HCT116 (cell line): ENCODE measurements at regions not wholly inside any gene's neighbourhood (a gene's known extent, or its start where the extent isn't known, plus 50 kb on each side); places are given as distances from the start of the nearest gene placed in this dataset.

Source experiments
- ATAC-seq: fragments of 200-7000 bp; cut with Tn5 transposase; 2 replicates; pipeline ENCODE4 v1.9.1; 2020; ENCODE audit warnings: mild to moderate bottlenecking, moderate library complexity
- BruUV-seq: library from RNA; stranded (reverse); fragments of 400-500 nt; replicated peaks from 2 replicates; lab custom pipeline; 2021; lab: Mats Ljungman, UMichigan
- CTCF ChIA-PET: fragments of 300-600 bp; sonication (Branson Sonifier 250); formaldehyde crosslinking; loops from one replicate; lab custom pipeline; 2021; ENCODE audit warnings: antibody characterized with exemption; lab: Charles Lee
- POLR2A ChIA-PET: fragments of 300-600, 350-600 bp; sonication (Branson Sonifier 250); formaldehyde crosslinking; loops from one replicate; lab custom pipeline; 2021; ENCODE audit warnings: antibody characterized with exemption; lab: Charles Lee
- RAD21 ChIA-PET, 2 experiments: fragments of 300-600 bp; sonication (Branson Sonifier 250); formaldehyde crosslinking; loops; one replicate each; lab custom pipeline; 2023; ENCODE audit warnings: low total read pairs in 2 of 2; ENCODE audit not compliant: uncharacterized antibody in 2 of 2, unreplicated experiment in 2 of 2, low non-redundant PET in 1 of 2; lab: Charles Lee
- DNase-seq: peaks from one replicate; pipeline ENCODE4 v3.0.0-alpha.2; 2010; ENCODE audit warnings: low read depth, low spot score
- H2AFZ ChIP-seq: fragments of 200-600 bp; shearing (Covaris generic), sonication (generic); 2 replicates; pipeline ENCODE4 v1.6.1; 2017; ENCODE audit warnings: low read depth, mixed run types, mixed read lengths, antibody characterized with exemption, low read length; ENCODE audit not compliant: poor library complexity, severe bottlenecking
- H3K27ac ChIP-seq: 2 replicates; pipeline ENCODE4 v1.5.1; 2012; ENCODE audit warnings: low read depth, low read length
- H3K27me3 ChIP-seq: fragments of 200-600 bp; sonication (generic); 2 replicates; pipeline ENCODE4 v1.6.1; 2016; ENCODE audit warnings: mixed run types, low read length, mixed read lengths; ENCODE audit not compliant: insufficient read depth
- H3K36me3 ChIP-seq, 2 experiments: fragments of 200-500 bp in 1 of 2; fragments of 200-600 bp in 1 of 2; sonication (Bioruptor generic) in 1 of 2; sonication (generic) in 1 of 2; 2 replicates each; pipeline versions ENCODE4 v1.5.1 to v1.6.1; 2014 to 2016; ENCODE audit warnings: low read length in 2 of 2, inconsistent platforms in 1 of 2, mixed read lengths in 1 of 2, mixed run types in 1 of 2; ENCODE audit not compliant: insufficient read depth in 2 of 2, control insufficient read depth in 1 of 2
- H3K4me1 ChIP-seq, 2 experiments: fragments of 200-600 bp in 1 of 2; sonication (generic) in 1 of 2; 2 replicates each; pipeline versions ENCODE4 v1.5.1 to v1.6.1; 2012 to 2017; ENCODE audit warnings: low read length in 2 of 2, inconsistent platforms in 1 of 2, mild to moderate bottlenecking in 1 of 2, mixed read lengths in 1 of 2, mixed run types in 1 of 2, moderate library complexity in 1 of 2; ENCODE audit not compliant: insufficient read depth in 2 of 2, control insufficient read depth in 1 of 2
- H3K4me2 ChIP-seq: fragments of 200-600 bp; sonication (generic); 2 replicates; pipeline ENCODE4 v1.6.1; 2017; ENCODE audit warnings: mixed run types, low read length, mixed read lengths
- H3K4me3 ChIP-seq, 2 experiments: fragments of 200-600 bp in 1 of 2; sonication (generic) in 1 of 2; replicated peaks in 1 of 2; 2 replicates each; pipeline ENCODE4 v1.5.1; 2011 to 2016; ENCODE audit warnings: low read length in 2 of 2, control low read depth in 1 of 2, low read depth in 1 of 2, mild to moderate bottlenecking in 1 of 2, mixed read lengths in 1 of 2, mixed run types in 1 of 2
- H3K79me2 ChIP-seq: fragments of 200-600 bp; sonication (generic); 2 replicates; pipeline ENCODE4 v1.6.1; 2017; ENCODE audit warnings: mild to moderate bottlenecking, mixed run types, low read length, moderate library complexity, mixed read lengths; ENCODE audit not compliant: insufficient read depth
- H3K9ac ChIP-seq: fragments of 200-600 bp; sonication (generic); 2 replicates; pipeline ENCODE4 v1.6.1; 2016; ENCODE audit warnings: low read length, mixed read lengths
- H3K9me2 ChIP-seq: fragments of 200-600 bp; sonication (generic), shearing (Covaris generic); 2 replicates; pipeline ENCODE4 v1.6.1; 2017; ENCODE audit warnings: mixed run types, mild to moderate bottlenecking, moderate library complexity; ENCODE audit not compliant: insufficient read depth
- H3K9me3 ChIP-seq, 2 experiments: fragments of 200-500 bp in 1 of 2; fragments of 200-600 bp in 1 of 2; sonication (Bioruptor generic) in 1 of 2; sonication (generic) in 1 of 2; 2 replicates each; pipeline ENCODE4 v1.6.1; 2014 to 2017; ENCODE audit warnings: low read length in 2 of 2, mixed read lengths in 2 of 2, inconsistent platforms in 1 of 2, low read depth in 1 of 2, mild to moderate bottlenecking in 1 of 2, mixed run types in 1 of 2, moderate library complexity in 1 of 2; ENCODE audit not compliant: control insufficient read depth in 1 of 2, insufficient read depth in 1 of 2
- H4K20me1 ChIP-seq: fragments of 200-600 bp; sonication (generic), shearing (Covaris generic); 2 replicates; pipeline ENCODE4 v1.6.1; 2017; ENCODE audit warnings: mixed run types, mild to moderate bottlenecking, moderate library complexity; ENCODE audit not compliant: insufficient read depth
- EGR1 ChIP-seq: IDR thresholded peaks from 2 replicates; pipeline ENCODE4 v1.6.1; 2012; ENCODE audit warnings: low read depth
- EZH2phosphoT487 ChIP-seq: fragments of 200-600 bp; IDR thresholded peaks from 2 replicates; pipeline ENCODE4 v1.6.1; 2018; ENCODE audit warnings: antibody characterized with exemption, borderline replicate concordance
- MAX ChIP-seq: IDR thresholded peaks from 2 replicates; pipeline ENCODE4 v1.6.1; 2012
- SIN3A ChIP-seq: IDR thresholded peaks from 2 replicates; pipeline ENCODE4 v1.6.1; 2012; ENCODE audit warnings: low read depth
- SP1 ChIP-seq: IDR thresholded peaks from 2 replicates; pipeline ENCODE4 v1.6.1; 2012; ENCODE audit warnings: low read depth
- YY1 ChIP-seq: IDR thresholded peaks from 2 replicates; pipeline ENCODE4 v1.6.1; 2011; ENCODE audit warnings: low read length, low read depth, moderate library complexity, mild to moderate bottlenecking; ENCODE audit not compliant: insufficient replicate concordance; ENCODE audit errors: extremely low read depth
- ZNF274 ChIP-seq: fragments of 200-500 bp; sonication (Bioruptor generic); IDR thresholded peaks from 2 replicates; pipeline ENCODE4 v1.6.1; 2014; ENCODE audit warnings: mild to moderate bottlenecking, low read depth, low read length, inconsistent platforms
- intact Hi-C: fragments of 100-400 bp; cut with micrococcal nuclease; formaldehyde crosslinking; loops from 2 replicates; pipeline ENCODE4 v1.10.0; 2022

GRCh38 chr5:116942622-116943021 is 368.0 kb upstream of the SEMA6A start:
- no peak overlapping the region for H3K9ac ChIP-seq
- ATAC-seq (no peak), DNase-seq (no peak)
- no peak overlapping the region for H2AFZ ChIP-seq
- POLR2A ChIA-PET: no interaction called here
- RAD21 ChIA-PET: no interaction called here
- H3K4me1 ChIP-seq: 0 out of 4 replicates have a peak, but pooled peaks cover 0 to 1% of the 10 kb centered on the region in 2 experiments
- intact Hi-C loops: no loop called here
- H3K27me3 ChIP-seq: no peaks in the 10 kb centered on the region
- H3K9me2 ChIP-seq: no peaks in the 10 kb centered on the region
- TF ChIP-seq MAX: no peak
- no peak for TF ChIP-seq ZNF274
- no peak for TF ChIP-seq YY1
- no peak overlapping the region for H3K4me3 ChIP-seq
- BruUV-seq: no TSS peak
- H3K4me2 ChIP-seq: no peak overlapping the region
- H3K36me3 ChIP-seq: no peaks in the 10 kb centered on the region
- CTCF ChIA-PET: no interaction called here
- H3K79me2 ChIP-seq: no peaks in the 10 kb centered on the region
- no peaks in the 10 kb centered on the region for H4K20me1 ChIP-seq
- no peaks in the 10 kb centered on the region for H3K9me3 ChIP-seq
- H3K27ac ChIP-seq: no peak overlapping the region

- ChIA-PET CTCF (no interaction called here), RAD21 (no interaction called here), POLR2A (no interaction called here)
- TF ChIP-seq SP1 (no peak), SIN3A (no peak), YY1 (no peak), EZH2phosphoT487 (no peak), EGR1 (no peak)
- H3K9ac ChIP-seq: no peak overlapping the region
- H3K36me3 ChIP-seq: no peaks in the 10 kb centered on the region
- no peak overlapping the region for H3K4me2 ChIP-seq
- no peaks in the 10 kb centered on the region for H3K9me3 ChIP-seq
- no peaks in the 10 kb centered on the region for H3K4me1 ChIP-seq
- no TSS peak for BruUV-seq
- ATAC-seq (no peak), DNase-seq (no peak)
- H2AFZ ChIP-seq: no peak overlapping the region
- no peak overlapping the region for H3K27ac ChIP-seq
- H3K79me2 ChIP-seq: no peaks in the 10 kb centered on the region
- intact Hi-C loops: no loop called here
- H4K20me1 ChIP-seq: no peaks in the 10 kb centered on the region
- no peaks in the 10 kb centered on the region for H3K27me3 ChIP-seq
- H3K4me3 ChIP-seq: no peak overlapping the region
- H3K9me2 ChIP-seq: no peaks in the 10 kb centered on the region
Measured at GRCh38 chr5:116939641-116940040, 365.0 kb upstream of the SEMA6A start.
